GM21528 (cell line): ENCODE measurements at regions not wholly inside any gene's neighbourhood (a gene's known extent, or its start where the extent isn't known, plus 50 kb on each side); places are given as distances from the start of the nearest gene placed in this dataset.
"Not testable (repeated sequence)": the region's sequence is repeated elsewhere in the genome, so short reads cannot be mapped to it uniquely, and the experiment has no call there.

ENCODE experiments used
- ATAC-seq: cut with Tn5 transposase; IDR thresholded peaks from one replicate; pipeline ENCODE4 v1.9.1; 2021; ENCODE audit warnings: mild to moderate bottlenecking, moderate library complexity; ENCODE audit not compliant: unreplicated experiment, low FRiP score

GRCh38 chr6:28824793-28825731 lies 98.7 kb downstream of the TRIM27 start:
- no peak for ATAC-seq

GRCh38 chr6:28825732-28826293 lies 98.0 kb downstream of the TRIM27 start:
- ATAC-seq, result no peak

GRCh38 chr6:28831683-28832082 lies 92.1 kb downstream of the TRIM27 start:
- not testable (repeated sequence) for ATAC-seq

- not testable (repeated sequence) for ATAC-seq
Measured at GRCh38 chr6:28836703-28837102, 87.1 kb downstream of the TRIM27 start.

GRCh38 chr6:28838289-28838633 lies 85.5 kb downstream of the TRIM27 start:
- ATAC-seq, result peak; percentile 46

GRCh38 chr6:28838634-28839442 lies 84.9 kb downstream of the TRIM27 start:
- ATAC-seq, result peak; percentile 74

- no peak for ATAC-seq
Measured at GRCh38 chr6:28839443-28840120, 84.2 kb downstream of the TRIM27 start.

GRCh38 chr6:28841290-28841689 lies 82.5 kb downstream of the TRIM27 start:
- ATAC-seq, result no peak

- ATAC-seq, result not testable (repeated sequence)
Measured at GRCh38 chr6:28848756-28849155, 75.0 kb downstream of the TRIM27 start.
